Kidney capillary endothelial cell (primary cell): ENCODE measurements at regions not wholly inside any gene's neighbourhood (a gene's known extent, or its start where the extent isn't known, plus 50 kb on each side); places are given as distances from the start of the nearest gene placed in this dataset.

Experiments
- DNase-seq: peaks from one replicate; pipeline ENCODE4 v3.0.0-alpha.2; 2018; ENCODE audit warnings: low spot score

DNA sequence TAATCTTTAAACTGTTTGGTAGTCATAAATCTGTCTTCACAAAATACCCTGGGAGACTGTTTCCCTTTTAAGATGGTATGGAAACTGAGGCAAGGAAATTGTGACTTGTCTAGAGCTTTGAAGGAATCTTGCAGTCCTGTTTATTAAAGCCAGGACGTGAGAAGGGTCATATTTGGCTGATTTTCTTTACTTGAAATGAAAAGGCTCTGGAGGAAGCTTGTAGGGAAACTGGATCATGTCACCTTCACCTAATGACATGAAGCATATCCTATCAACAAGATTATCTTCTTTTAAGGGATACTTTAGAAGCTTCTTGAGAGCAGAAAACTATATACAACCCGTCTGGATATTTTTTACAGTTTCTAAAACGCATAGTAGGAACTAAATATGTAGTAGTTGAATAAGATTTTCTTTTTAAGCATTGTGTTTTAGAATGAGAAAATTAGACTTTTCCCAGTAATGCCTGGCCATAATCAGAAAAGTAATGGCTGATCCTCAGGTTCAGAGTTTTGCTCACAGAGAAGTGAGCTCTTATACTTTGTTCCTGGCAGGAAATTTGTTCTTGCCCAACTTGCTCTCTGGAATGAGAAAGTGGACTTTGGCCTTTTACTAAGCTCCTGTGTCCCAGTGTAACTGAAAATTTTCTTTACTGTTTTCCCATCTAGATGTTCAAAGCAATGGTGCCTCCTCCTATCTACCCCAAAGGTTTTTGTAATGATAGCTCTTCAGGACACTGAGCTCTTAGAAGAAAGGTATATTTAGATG lies 136.8 kb upstream of the AFF2 start:
- DNase-seq, result no peak

GRCh38 chrX:148365233-148365632 lies 135.2 kb upstream of the AFF2 start:
- no peak for DNase-seq

- no peak for DNase-seq
Measured at GRCh38 chrX:148371291-148371690, 129.1 kb upstream of the AFF2 start.

- no peak for DNase-seq
Measured at GRCh38 chrX:148372925-148373324, 127.5 kb upstream of the AFF2 start.

- DNase-seq, result no peak
Measured at GRCh38 chrX:148376342-148376741, 124.1 kb upstream of the AFF2 start.

GRCh38 chrX:148380107-148380506 lies 120.3 kb upstream of the AFF2 start:
- DNase-seq, result no peak

DNA sequence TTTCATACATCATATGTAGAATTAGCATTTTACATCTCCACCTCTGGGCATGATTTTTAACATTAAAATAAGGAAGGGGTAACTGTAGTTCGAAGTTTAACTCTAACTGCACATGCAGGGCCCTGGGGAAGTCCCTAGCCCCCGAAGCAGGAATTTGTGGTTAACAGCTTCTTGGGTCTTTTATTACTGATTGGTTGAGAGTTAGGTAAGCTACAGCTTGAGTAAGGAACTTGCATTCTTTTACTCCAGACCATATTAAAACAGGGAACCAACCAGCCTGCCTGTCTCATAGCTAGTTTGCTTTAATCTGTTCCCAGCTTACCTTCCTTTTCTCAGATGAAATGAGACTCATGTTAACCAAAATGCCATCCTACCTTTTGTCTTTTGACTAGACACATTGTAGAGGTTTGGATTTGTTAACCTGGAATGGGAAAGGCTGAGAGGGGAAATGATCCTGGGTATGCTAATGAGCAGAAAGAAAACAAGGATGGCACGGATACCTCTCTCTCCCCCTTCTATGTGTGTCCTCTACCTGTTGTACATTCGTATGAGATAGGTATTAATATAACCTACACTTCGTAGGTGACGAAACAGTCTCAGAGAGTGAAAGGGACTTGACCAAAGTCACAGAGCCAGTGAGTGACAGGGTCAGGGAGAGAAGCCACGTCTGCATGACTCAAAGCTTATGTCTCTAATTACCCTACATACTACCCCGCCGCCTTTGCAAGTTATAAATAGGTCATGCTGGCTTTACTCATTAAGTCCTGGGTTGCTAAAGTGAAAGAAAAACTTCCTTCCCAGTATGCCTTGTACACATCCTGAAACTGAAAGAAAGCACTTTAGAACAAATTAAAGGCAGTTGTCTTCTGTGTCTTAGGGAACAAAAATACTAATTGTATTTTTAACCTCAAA lies 119.5 kb upstream of the AFF2 start:
- DNase-seq, result no peak

DNA sequence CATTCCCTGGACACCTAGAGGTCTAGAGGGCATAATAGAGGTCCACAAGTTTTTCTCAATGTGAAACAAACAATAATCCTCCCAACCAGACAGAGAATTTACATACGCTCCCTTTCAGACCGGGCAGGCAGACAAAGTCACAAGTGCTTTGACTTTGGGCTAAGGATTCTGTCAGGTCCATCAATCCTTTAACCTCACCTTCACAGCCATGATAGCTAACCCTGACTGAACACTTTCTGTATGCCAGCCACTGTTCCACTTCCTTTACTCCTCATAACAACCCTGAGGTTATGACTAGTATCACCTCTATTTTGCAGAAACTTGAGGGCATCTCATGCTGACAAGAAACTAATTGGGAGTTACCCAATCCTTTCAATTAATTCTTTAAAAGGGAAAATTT lies 118.8 kb upstream of the AFF2 start:
- no peak for DNase-seq

GRCh38 chrX:148382983-148383382 lies 117.4 kb upstream of the AFF2 start:
- DNase-seq, result no peak

DNA sequence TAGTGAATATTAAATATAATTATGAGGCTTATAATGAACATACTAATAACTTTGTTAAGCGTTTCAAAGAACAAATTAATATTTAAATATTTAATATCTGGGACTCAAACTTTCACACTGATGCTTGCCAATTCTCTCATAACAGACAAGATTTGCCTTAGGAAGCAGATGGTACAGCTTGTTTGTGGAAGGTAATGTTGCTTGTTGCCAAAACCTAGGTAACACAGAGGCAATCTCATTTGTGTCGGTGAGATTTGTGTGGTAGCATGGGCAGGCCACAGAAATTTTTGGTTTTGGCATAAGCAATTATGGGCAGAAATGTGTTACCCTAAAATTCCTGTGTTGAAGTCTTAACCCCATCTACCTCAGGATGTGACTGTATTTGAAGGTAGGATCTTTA lies 114.9 kb upstream of the AFF2 start:
- no peak for DNase-seq

GRCh38 chrX:148389629-148390028 lies 110.8 kb upstream of the AFF2 start:
- no peak for DNase-seq

GRCh38 chrX:148412006-148412405 lies 88.4 kb upstream of the AFF2 start:
- no peak for DNase-seq

- no peak for DNase-seq
Measured at GRCh38 chrX:148416142-148416541, 84.3 kb upstream of the AFF2 start.

DNA sequence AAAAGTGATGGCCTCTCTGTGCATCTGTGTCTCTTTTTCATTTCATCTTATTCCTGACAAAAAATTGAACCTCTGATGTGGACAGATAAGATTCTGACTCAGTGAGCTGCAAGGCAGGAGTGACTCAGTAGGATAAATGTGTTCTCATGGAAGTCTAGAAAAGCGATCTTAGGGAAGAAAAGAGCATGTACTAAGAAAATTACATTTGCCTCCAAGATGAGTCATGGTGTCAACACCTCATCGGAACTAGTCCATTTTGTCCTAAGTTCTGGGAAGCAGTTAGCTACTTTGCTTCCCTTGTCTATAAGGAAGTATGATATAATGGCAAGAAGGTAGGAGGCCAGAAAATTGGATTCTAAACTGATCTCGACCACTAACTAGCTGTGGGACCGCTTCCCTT lies 83.5 kb upstream of the AFF2 start:
- DNase-seq, result no peak

DNA sequence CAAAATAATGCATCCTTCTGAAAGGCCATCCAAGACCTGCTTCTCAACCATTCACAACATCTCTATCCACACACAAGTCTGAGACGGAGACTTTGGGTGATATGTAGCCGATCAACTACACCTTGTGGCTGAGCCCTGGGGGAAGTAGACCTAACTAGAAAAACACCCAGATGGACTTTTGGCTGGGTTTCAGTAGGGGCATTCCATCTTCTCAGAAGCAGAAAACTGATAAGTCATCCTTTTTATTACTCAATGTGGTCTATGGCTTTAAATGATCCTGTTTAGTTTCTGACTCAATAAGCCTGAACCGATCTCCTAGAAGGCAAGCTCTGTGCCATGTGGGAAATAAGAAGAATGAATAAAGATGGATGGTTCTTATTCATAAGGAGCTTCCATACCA lies 82.5 kb upstream of the AFF2 start:
- no peak for DNase-seq

- DNase-seq, result no peak
Measured at GRCh38 chrX:148422526-148422925, 77.9 kb upstream of the AFF2 start.

DNA sequence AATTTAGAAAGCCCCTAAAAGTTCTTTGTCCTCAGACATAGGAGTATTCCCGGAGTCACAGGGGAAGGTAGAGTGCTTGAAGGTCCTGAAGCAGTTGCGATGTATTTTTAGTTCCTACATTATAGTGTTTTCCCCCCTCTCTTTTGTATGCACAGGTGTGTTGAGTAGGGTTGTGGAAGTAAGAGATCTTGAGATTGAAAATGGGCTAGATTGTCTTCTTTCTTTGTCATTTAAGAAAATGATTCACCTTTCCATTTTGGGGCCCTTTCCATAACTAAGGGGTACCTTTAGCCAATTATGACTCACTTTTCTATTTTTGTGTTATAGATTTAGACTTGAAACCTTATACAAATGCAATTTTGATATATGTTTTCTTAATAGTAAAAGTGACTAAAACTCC lies 75.8 kb upstream of the AFF2 start:
- DNase-seq, result no peak

GRCh38 chrX:148426467-148426866 lies 74.0 kb upstream of the AFF2 start:
- no peak for DNase-seq

- DNase-seq, result no peak
Measured at GRCh38 chrX:148441387-148441786, 59.0 kb upstream of the AFF2 start.

GRCh38 chrX:148443216-148443615 lies 57.2 kb upstream of the AFF2 start:
- no peak for DNase-seq

- DNase-seq, result no peak
Measured at GRCh38 chrX:148448686-148449085, 51.7 kb upstream of the AFF2 start.
